Fibroblast of pulmonary artery (primary cell): ENCODE measurements at regions not wholly inside any gene's neighbourhood (a gene's known extent, or its start where the extent isn't known, plus 50 kb on each side); places are given as distances from the start of the nearest gene placed in this dataset.

ENCODE experiments used
- DNase-seq: peaks from one replicate; pipeline ENCODE4 v3.0.0-alpha.2; 2010; ENCODE audit warnings: low read depth
- H3K4me3 ChIP-seq: replicated peaks from 2 replicates; pipeline ENCODE4 v1.5.1; 2011; ENCODE audit warnings: low read depth, mild to moderate bottlenecking, control low read depth, low read length, moderate library complexity
- CTCF ChIP-seq: IDR thresholded peaks from 2 replicates; pipeline ENCODE4 v1.5.1; 2011; ENCODE audit warnings: mild to moderate bottlenecking, control low read depth, low read length, inconsistent platforms; ENCODE audit errors: missing control alignments

GRCh38 chr6:15906420-15907016 is 222.4 kb upstream of the MYLIP start:
- H3K4me3 ChIP-seq, result no peak overlapping the region
- TF ChIP-seq CTCF, result no peak
- no peak for DNase-seq

GRCh38 chr6:15905488-15906419 is 223.1 kb upstream of the MYLIP start:
- TF ChIP-seq CTCF, result no peak
- DNase-seq, result peak; percentile 46
- no peak overlapping the region for H3K4me3 ChIP-seq

GRCh38 chr6:15904651-15905376 is 224.1 kb upstream of the MYLIP start:
- no peak for DNase-seq
- H3K4me3 ChIP-seq, result no peak overlapping the region
- TF ChIP-seq CTCF, result no peak

- no peak for TF ChIP-seq CTCF
- DNase-seq, result no peak
These were observed 227.5 kb upstream of the MYLIP start for GRCh38 chr6:15901141-15902115.

GRCh38 chr6:15898693-15899092 is 230.2 kb upstream of the MYLIP start:
- no peak for TF ChIP-seq CTCF
- no peak for DNase-seq
- no peak overlapping the region for H3K4me3 ChIP-seq

More at GRCh38 chr6:15901141-15902115, 227.5 kb upstream of the MYLIP start:
- H3K4me3 ChIP-seq, result no peak overlapping the region
